ENCODE measurements at regions not wholly inside any gene's neighbourhood (a gene's known extent, or its start where the extent isn't known, plus 50 kb on each side); places are given as distances from the start of the nearest gene placed in this dataset.

GRCh38 chr6:142597836-142598235 lies 296.0 kb downstream of the ADGRG6 start:
- peaks cover 6 to 16% (median 11%) of the 10 kb centered on the region in 3 donors for H3K4me1 Mint-ChIP-seq
- H3K27me3 Mint-ChIP-seq = peaks cover 4 to 6% of the 10 kb centered on the region in 2 donors
- no CpG with 5 or more reads among the region's 5 CpGs for WGBS (ENCODE audit: insufficient coverage)
- ChIA-PET CTCF (no interaction called here), POLR2A (interaction anchor here in 1 of 2 donors (0.6 kb wide), 2 partner anchors 1486 to 1932 kb away, joined by 3 read pairs; no protein-coding TSS in a partner anchor)
- no peak overlapping the region for H3K4me3 ChIP-seq (ENCODE audit: control insufficient read depth in 1 of 2, extremely low read depth in 1 of 2, low read length in 1 of 2)
- H3K4me3 Mint-ChIP-seq = no peak overlapping the region
- H3K9me3 ChIP-seq = no peaks in the 10 kb centered on the region
- ATAC-seq (replicated peaks in 1 of 4) = no peak
- peaks cover 0 to 11% of the 10 kb centered on the region in 2 experiments for H3K4me1 ChIP-seq (ENCODE audit: control insufficient read depth in 1 of 2, extremely low read depth in 1 of 2, insufficient read depth in 2 of 2, low read length in 2 of 2)
- no peaks in the 10 kb centered on the region for H3K36me3 Mint-ChIP-seq
- H3K27ac ChIP-seq (ENCODE audit: low read length) = no peak overlapping the region
- no peak for DNase-seq
- peaks cover 0 to 3% of the 10 kb centered on the region in 2 experiments for H3K27me3 ChIP-seq (replicated peaks in 1 of 2; ENCODE audit: control insufficient read depth in 2 of 2, extremely low read depth in 1 of 2, insufficient read depth in 2 of 2, low read length in 1 of 2)
- H3K36me3 ChIP-seq (ENCODE audit: control insufficient read depth in 2 of 2, extremely low read depth in 1 of 2, insufficient read depth in 1 of 2, low read length in 1 of 2) = no peaks in the 10 kb centered on the region
- H3K9me3 Mint-ChIP-seq = peaks cover 0 to 7% (median 7%) of the 10 kb centered on the region in 3 donors
- no peak overlapping the region for H3K27ac Mint-ChIP-seq

DNA sequence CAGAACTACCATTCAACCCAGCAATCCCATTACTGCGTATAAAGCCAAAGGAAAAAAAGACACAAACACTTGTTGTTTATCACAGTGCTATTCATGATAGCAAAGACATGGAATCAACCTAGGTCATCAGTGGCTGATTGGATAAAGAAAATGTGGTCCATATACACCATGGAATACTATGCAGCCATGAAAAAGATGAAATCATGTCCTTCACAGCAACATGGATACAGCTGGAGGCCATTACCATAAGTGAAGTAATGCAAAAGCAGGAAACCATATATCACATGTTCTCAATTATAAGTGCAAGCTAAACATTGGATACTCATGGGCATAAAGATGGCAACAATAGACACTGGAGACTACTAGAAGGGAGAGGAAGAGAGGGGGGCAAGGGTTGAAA lies 299.6 kb downstream of the ADGRG6 start:
- Histone ChIP-seq H3K36me3 (ENCODE audit: control insufficient read depth in 2 of 2, extremely low read depth in 1 of 2, insufficient read depth in 1 of 2, low read length in 1 of 2) (no peaks in the 10 kb centered on the region), H3K4me3 (ENCODE audit: control insufficient read depth in 1 of 2, extremely low read depth in 1 of 2, low read length in 1 of 2) (no peak overlapping the region), H3K4me1 (ENCODE audit: control insufficient read depth in 1 of 2, extremely low read depth in 1 of 2, insufficient read depth in 2 of 2, low read length in 2 of 2) (peaks cover 0 to 28% of the 10 kb centered on the region in 2 experiments), H3K27me3 (replicated peaks in 1 of 2; ENCODE audit: control insufficient read depth in 2 of 2, extremely low read depth in 1 of 2, insufficient read depth in 2 of 2, low read length in 1 of 2) (no peaks in the 10 kb centered on the region), H3K9me3 (no peaks in the 10 kb centered on the region), H3K27ac (ENCODE audit: low read length) (no peak overlapping the region)
- no peak for ATAC-seq (replicated peaks in 1 of 4)
- POLR2A ChIA-PET = no interaction called here
- Mint-ChIP-seq H3K27ac (no peak overlapping the region), H3K36me3 (no peaks in the 10 kb centered on the region), H3K4me3 (no peak overlapping the region), H3K27me3 (peaks cover 6 to 11% of the 10 kb centered on the region in 2 donors), H3K4me1 (peaks cover 13 to 30% (median 22%) of the 10 kb centered on the region in 3 donors), H3K9me3 (peaks cover 0 to 7% (median 7%) of the 10 kb centered on the region in 3 donors)
- WGBS (ENCODE audit: insufficient coverage) = no CpG with 5 or more reads among the region's 1 CpG
- no peak for DNase-seq
- CTCF ChIA-PET = no interaction called here

DNA sequence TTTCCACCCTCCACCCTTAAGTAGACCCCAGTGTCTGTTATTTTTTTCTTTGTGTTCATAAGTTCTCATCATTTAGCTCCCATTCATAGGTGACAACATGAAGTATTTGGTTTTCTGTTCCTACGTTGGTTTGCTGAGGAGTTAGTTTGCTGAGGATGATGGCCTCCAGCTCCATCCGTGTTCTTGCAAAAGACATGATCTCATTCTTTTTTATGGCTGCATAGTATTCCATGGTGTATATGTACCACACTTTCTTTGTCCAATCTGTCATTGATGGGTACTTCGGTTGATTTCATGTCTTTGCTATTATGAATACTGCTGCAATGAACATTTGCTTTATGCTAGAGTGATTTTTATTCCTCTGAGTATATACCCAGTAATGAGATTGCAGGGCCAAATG lies 301.2 kb downstream of the ADGRG6 start:
- no peak for ATAC-seq (replicated peaks in 1 of 4)
- CTCF ChIA-PET = interaction anchor here in 1 of 2 donors (0.8 kb wide), 1 partner anchor 89 kb away, joined by 3 read pairs; no protein-coding TSS in a partner anchor
- H3K9me3 Mint-ChIP-seq = peaks cover 0 to 7% (median 7%) of the 10 kb centered on the region in 3 donors

GRCh38 chr6:142605922-142606485 lies 304.2 kb downstream of the ADGRG6 start:
- peaks cover 0 to 18% of the 10 kb centered on the region in 2 experiments for H3K4me1 ChIP-seq (ENCODE audit: control insufficient read depth in 1 of 2, extremely low read depth in 1 of 2, insufficient read depth in 2 of 2, low read length in 2 of 2)
- POLR2A ChIA-PET = interaction anchor here in 1 of 2 donors (0.6 kb wide), 1 partner anchor 1462 kb away, joined by 12 read pairs; no protein-coding TSS in a partner anchor
- H3K27me3 ChIP-seq (replicated peaks in 1 of 2; ENCODE audit: control insufficient read depth in 2 of 2, extremely low read depth in 1 of 2, insufficient read depth in 2 of 2, low read length in 1 of 2) = no peaks in the 10 kb centered on the region
- no peaks in the 10 kb centered on the region for H3K36me3 ChIP-seq (ENCODE audit: control insufficient read depth in 2 of 2, extremely low read depth in 1 of 2, insufficient read depth in 1 of 2, low read length in 1 of 2)
- no peak overlapping the region for H3K4me3 ChIP-seq (ENCODE audit: control insufficient read depth in 1 of 2, extremely low read depth in 1 of 2, low read length in 1 of 2)
- no peaks in the 10 kb centered on the region for H3K9me3 ChIP-seq
- DNase-seq (no peak), ATAC-seq (replicated peaks in 1 of 4) (no peak)
- Mint-ChIP-seq H3K9me3 (peaks cover 0 to 7% (median 1%) of the 10 kb centered on the region in 3 donors), H3K27me3 (peaks cover 4 to 5% of the 10 kb centered on the region in 2 donors), H3K27ac (no peak overlapping the region), H3K4me3 (peak overlapping the region in 1 of 3 donors; percentile 4), H3K4me1 (peaks cover 7 to 14% (median 11%) of the 10 kb centered on the region in 3 donors), H3K36me3 (no peaks in the 10 kb centered on the region)
- CTCF ChIA-PET = no interaction called here
- 26% methylated on average over 3 of the region's 6 CpGs for WGBS (ENCODE audit: insufficient coverage)
- no peak overlapping the region for H3K27ac ChIP-seq (ENCODE audit: low read length)

More for the DNA sequence above, 301.2 kb downstream of the ADGRG6 start:
- POLR2A ChIA-PET = interaction anchor here in 1 of 2 donors (0.6 kb wide), 1 partner anchor 14 kb away, joined by 3 read pairs; no protein-coding TSS in a partner anchor
- H3K4me3 Mint-ChIP-seq = no peak overlapping the region
- no CpG with 5 or more reads among the region's 3 CpGs for WGBS (ENCODE audit: insufficient coverage)
- H3K36me3 Mint-ChIP-seq = no peaks in the 10 kb centered on the region
- Histone ChIP-seq H3K27me3 (replicated peaks in 1 of 2; ENCODE audit: control insufficient read depth in 2 of 2, extremely low read depth in 1 of 2, insufficient read depth in 2 of 2, low read length in 1 of 2) (no peaks in the 10 kb centered on the region), H3K9me3 (no peaks in the 10 kb centered on the region), H3K4me1 (ENCODE audit: control insufficient read depth in 1 of 2, extremely low read depth in 1 of 2, insufficient read depth in 2 of 2, low read length in 2 of 2) (peaks cover 0 to 23% of the 10 kb centered on the region in 2 experiments), H3K36me3 (ENCODE audit: control insufficient read depth in 2 of 2, extremely low read depth in 1 of 2, insufficient read depth in 1 of 2, low read length in 1 of 2) (no peaks in the 10 kb centered on the region), H3K4me3 (ENCODE audit: control insufficient read depth in 1 of 2, extremely low read depth in 1 of 2, low read length in 1 of 2) (no peak overlapping the region), H3K27ac (ENCODE audit: low read length) (no peak overlapping the region)
- no peak overlapping the region for H3K27ac Mint-ChIP-seq
- H3K27me3 Mint-ChIP-seq = peaks cover 4 to 7% of the 10 kb centered on the region in 2 donors
- H3K4me1 Mint-ChIP-seq = peaks cover 9 to 19% (median 14%) of the 10 kb centered on the region in 3 donors
- no peak for DNase-seq

DNA sequence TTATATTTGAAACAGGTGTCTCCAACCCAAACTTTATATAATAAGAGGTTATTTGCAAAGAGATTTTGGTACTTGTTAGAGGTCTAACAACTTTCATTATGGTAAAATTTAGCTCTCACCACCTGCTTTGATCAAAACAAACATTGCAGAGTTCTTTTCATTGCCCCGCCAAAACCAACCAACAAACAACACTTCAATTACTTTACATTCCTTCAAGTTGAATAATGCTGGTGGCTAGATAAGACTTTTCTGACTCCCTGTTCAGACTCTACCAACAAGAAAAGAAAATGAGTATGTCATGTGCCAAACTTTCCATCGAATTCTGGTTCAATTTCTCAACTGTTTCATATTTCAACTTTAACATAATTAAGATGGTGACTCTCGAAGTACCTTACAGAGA lies 311.1 kb downstream of the ADGRG6 start:
- H3K4me3 Mint-ChIP-seq = no peak overlapping the region
- WGBS (ENCODE audit: insufficient coverage) = no CpG with 5 or more reads among the region's 3 CpGs
- POLR2A ChIA-PET = no interaction called here
- CTCF ChIA-PET = no interaction called here
- no peak overlapping the region for H3K27ac Mint-ChIP-seq
- H3K27ac ChIP-seq (ENCODE audit: low read length) = no peak overlapping the region
- H3K4me1 ChIP-seq (ENCODE audit: control insufficient read depth in 1 of 2, extremely low read depth in 1 of 2, insufficient read depth in 2 of 2, low read length in 2 of 2) = no peaks in the 10 kb centered on the region
- DNase-seq (no peak), ATAC-seq (replicated peaks in 1 of 4) (no peak)
- no peaks in the 10 kb centered on the region for H3K27me3 ChIP-seq (replicated peaks in 1 of 2; ENCODE audit: control insufficient read depth in 2 of 2, extremely low read depth in 1 of 2, insufficient read depth in 2 of 2, low read length in 1 of 2)
- peaks cover 0 to 5% (median 2%) of the 10 kb centered on the region in 3 donors for H3K9me3 Mint-ChIP-seq
- no peaks in the 10 kb centered on the region for H3K36me3 Mint-ChIP-seq
- H3K9me3 ChIP-seq = no peaks in the 10 kb centered on the region
- H3K36me3 ChIP-seq (ENCODE audit: control insufficient read depth in 2 of 2, extremely low read depth in 1 of 2, insufficient read depth in 1 of 2, low read length in 1 of 2) = no peaks in the 10 kb centered on the region
- H3K4me1 Mint-ChIP-seq = no peaks in the 10 kb centered on the region
- H3K4me3 ChIP-seq (ENCODE audit: control insufficient read depth in 1 of 2, extremely low read depth in 1 of 2, low read length in 1 of 2) = no peak overlapping the region
- H3K27me3 Mint-ChIP-seq = no peaks in the 10 kb centered on the region

DNA sequence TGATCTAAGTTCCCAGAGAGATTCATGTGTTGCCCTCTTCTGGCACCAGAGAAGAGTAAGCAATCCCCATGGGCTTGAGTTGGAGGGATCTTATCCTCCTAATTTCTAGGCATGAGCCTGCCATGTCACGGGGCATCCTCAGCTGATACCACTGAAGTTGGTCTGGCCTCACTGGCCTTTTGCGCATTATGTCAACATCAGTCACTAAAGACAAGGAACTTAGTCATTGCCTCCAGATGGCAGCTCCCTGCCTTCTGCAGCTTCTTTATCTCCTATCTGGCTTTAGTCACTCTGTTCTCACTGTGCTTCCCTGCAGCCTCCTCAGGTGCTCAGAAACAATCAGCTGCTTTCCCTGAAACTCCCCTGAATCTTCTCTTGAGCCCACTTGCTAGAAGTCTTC lies 312.2 kb downstream of the ADGRG6 start:
- H3K9me3 ChIP-seq = no peaks in the 10 kb centered on the region
- no peak for ATAC-seq (replicated peaks in 1 of 4)
- no peak for DNase-seq
- no peaks in the 10 kb centered on the region for H3K27me3 ChIP-seq (replicated peaks in 1 of 2; ENCODE audit: control insufficient read depth in 2 of 2, extremely low read depth in 1 of 2, insufficient read depth in 2 of 2, low read length in 1 of 2)
- 100% methylated on average over 2 of the region's 2 CpGs for WGBS (ENCODE audit: insufficient coverage)
- CTCF ChIA-PET = no interaction called here
- H3K4me3 ChIP-seq (ENCODE audit: control insufficient read depth in 1 of 2, extremely low read depth in 1 of 2, low read length in 1 of 2) = no peak overlapping the region
- Mint-ChIP-seq H3K4me3 (no peak overlapping the region), H3K36me3 (no peaks in the 10 kb centered on the region), H3K4me1 (no peaks in the 10 kb centered on the region), H3K27ac (no peak overlapping the region), H3K9me3 (peaks cover 0 to 5% (median 2%) of the 10 kb centered on the region in 3 donors), H3K27me3 (no peaks in the 10 kb centered on the region)
- H3K27ac ChIP-seq (ENCODE audit: low read length) = no peak overlapping the region
- no peaks in the 10 kb centered on the region for H3K36me3 ChIP-seq (ENCODE audit: control insufficient read depth in 2 of 2, extremely low read depth in 1 of 2, insufficient read depth in 1 of 2, low read length in 1 of 2)
- POLR2A ChIA-PET = no interaction called here
- H3K4me1 ChIP-seq (ENCODE audit: control insufficient read depth in 1 of 2, extremely low read depth in 1 of 2, insufficient read depth in 2 of 2, low read length in 2 of 2) = no peaks in the 10 kb centered on the region

Data from T-cell (primary cell).